HG02943 (cell line): ENCODE measurements at regions not wholly inside any gene's neighbourhood (a gene's known extent, or its start where the extent isn't known, plus 50 kb on each side); places are given as distances from the start of the nearest gene placed in this dataset.

ENCODE experiments used
- ATAC-seq: cut with Tn5 transposase; IDR thresholded peaks from one replicate; pipeline ENCODE4 v1.9.1; 2021; ENCODE audit warnings: mild to moderate bottlenecking, low read depth, moderate library complexity; ENCODE audit not compliant: unreplicated experiment

- no peak for ATAC-seq
These were observed 292.0 kb upstream of the PLXNA2 start for GRCh38 chr1:208536212-208536611.

GRCh38 chr1:208537198-208537597, 293.0 kb upstream of the PLXNA2 start:
- ATAC-seq = no peak

GRCh38 chr1:208538078-208538477, 293.9 kb upstream of the PLXNA2 start:
- ATAC-seq = no peak

DNA sequence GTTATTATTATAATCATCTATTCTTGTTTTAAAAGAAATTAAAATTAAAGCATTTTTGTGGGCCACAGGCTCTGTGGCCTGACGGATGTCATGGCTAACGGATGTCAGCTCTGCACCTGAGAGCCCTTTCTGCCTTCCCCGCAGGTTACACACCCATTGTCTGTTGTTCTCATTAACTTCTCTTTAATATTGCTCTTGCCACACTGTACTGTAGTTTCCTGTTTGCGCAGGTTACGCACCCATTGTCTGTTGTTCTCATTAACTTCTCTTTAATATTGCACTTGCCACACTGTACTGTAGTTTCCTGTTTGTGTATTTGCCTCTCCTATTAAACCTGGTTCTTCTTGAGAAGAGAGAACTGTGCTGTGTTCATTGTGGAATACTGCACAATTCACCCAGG, 294.4 kb upstream of the PLXNA2 start:
- no peak for ATAC-seq

DNA sequence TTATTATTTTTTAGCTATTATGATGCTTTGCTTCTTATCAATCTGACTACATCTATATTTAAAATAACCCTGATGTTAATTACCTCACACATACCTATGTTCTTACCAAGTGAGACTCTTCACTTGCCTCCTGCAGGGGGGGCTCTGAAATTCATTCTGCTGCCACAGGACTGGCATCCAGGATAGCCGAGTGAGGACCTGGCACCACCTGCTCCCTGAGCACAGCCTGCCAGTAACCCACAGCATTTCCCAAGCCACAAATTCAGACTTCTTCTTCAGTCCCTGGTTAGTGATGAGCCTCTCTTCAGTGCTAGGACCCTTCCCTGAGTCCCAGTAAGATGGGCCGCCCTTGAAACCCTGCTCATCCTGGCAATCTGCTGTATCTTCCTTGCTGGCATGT, 296.5 kb upstream of the PLXNA2 start:
- no peak for ATAC-seq

GRCh38 chr1:208541225-208541855, 297.2 kb upstream of the PLXNA2 start:
- ATAC-seq = no peak

DNA sequence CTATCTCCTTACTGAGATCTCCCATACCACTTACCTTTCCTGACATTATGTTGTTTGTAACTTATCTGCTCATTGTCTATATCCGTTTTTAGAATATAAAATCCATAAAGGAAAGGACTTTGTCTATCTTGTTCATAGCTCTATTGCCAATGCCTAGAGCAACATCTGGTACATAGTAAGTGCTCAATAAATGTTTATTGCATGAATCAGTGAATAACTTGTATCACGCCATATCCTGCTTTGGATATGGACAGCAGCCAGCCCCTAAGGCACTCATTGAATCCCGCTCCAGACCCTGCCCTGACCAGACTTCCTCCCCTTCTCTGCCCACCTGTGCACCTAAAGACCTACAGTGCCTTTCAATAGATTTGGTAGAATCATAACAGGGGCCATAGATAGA, 298.1 kb upstream of the PLXNA2 start:
- no peak for ATAC-seq

DNA sequence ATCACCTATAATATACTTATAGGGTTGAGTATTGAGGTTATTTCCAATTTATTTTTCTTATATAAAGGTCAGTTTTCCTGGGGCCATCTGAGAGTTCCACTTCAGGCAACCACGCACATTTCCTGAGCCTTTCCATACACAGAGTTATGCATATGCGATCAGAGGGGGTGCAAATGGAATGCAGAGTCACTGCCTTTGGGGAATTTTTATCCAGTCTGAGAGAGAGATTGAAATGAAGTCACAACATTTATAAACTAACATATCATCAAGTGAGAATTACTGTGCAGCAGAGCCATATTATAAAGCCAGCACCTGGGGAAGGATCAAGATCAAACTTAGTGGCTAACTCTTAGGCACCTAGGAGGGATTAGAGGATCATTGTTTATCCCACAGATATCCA, 299.9 kb upstream of the PLXNA2 start:
- no peak for ATAC-seq

- no peak for ATAC-seq
These were observed 300.6 kb upstream of the PLXNA2 start for GRCh38 chr1:208544794-208545193.

DNA sequence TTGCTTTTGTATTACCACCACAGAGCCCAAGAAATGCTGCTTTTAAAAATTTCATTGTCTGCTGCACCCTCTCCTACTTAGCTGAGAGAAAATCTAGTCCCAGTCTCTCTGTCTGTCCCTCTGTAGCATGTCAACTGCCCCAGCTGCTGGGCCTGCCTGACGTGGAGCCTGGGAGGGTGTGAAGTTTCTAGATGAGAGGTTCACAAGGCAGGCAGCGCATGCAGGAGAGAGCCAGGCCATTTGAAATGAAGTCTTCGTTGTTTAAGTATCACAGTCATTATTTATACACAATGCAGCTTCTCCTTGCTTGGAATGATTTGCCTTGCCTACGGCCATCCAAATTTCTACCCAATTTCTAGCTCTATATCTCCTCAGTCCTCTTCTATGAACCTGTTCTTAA, 306.8 kb upstream of the PLXNA2 start:
- ATAC-seq = no peak

GRCh38 chr1:208551633-208552320, 307.6 kb upstream of the PLXNA2 start:
- no peak for ATAC-seq

GRCh38 chr1:208552928-208553327, 308.7 kb upstream of the PLXNA2 start:
- no peak for ATAC-seq

DNA sequence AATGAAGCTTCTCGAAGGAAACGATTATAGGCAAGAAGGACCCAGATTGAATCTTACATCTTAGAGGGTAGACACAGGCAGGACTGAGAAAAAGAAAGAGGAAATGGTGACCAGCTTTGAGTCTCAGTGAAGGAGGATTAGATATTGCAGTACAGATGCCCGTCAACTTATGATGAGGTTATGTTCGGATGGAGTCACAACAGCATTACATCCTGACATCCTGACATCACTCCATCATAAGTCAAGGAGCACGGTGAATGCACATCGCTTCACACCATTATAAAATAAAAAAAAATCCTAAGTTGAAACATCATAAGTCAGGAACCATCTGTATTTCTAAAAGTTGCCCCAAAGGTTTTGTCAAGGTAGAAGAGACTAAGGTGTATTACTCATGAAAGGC, 312.3 kb upstream of the PLXNA2 start:
- ATAC-seq = no peak

- ATAC-seq = no peak
These were observed 313.0 kb upstream of the PLXNA2 start for GRCh38 chr1:208557046-208557722.

DNA sequence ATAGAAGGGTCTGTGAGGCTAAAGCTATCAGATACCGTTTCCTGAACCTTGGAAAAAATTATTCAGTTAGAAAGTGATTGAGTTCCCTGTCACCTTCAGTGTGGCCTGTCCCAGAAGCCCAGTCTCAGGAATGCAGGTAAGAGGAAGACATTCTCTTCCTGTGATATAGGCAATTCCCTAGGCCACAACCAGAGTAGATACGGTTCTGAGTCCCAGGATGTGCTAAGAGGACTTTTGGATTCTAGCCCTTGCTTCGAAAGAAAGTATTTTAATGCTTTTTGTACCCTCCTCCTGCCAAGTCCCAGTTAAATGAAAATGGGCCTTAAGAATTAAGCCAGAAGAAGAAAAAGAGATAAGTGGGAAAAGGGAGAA, 313.5 kb upstream of the PLXNA2 start:
- no peak for ATAC-seq

DNA sequence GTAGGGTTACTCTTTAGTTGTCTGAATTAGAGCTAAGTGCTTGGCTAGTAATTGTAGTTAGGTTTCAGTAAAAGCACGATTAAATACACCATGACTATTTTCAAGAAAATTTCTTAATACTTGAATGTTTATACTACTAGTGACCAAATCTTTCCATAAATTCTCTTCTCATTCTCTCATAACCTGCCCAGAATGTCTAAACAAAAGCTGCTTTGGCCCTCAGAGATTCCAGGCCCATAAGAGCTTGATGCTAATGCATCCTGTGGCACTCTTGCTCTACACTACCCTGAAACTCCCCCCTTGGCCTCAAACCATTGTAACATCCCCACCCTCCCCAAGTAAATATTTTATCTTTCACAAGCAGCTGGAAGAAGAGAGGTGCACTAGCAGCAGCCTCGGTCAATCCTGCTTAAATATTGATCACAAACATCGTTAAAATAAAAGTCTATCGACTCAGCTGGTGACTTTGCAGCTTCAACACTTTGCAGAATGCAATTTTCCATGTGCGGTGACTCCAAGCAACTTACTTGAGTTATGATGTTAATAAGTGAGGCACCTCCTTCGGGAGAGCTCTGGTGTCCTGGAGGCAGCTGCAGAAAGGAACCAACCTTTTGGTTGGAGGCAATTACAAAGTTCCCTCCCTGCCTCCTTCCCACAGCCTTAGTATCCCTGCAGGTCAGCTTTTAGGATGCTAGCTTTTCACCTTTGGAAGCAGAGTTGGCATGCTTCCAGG, 315.6 kb upstream of the PLXNA2 start:
- no peak for ATAC-seq

GRCh38 chr1:208562151-208562960, 318.2 kb upstream of the PLXNA2 start:
- no peak for ATAC-seq

DNA sequence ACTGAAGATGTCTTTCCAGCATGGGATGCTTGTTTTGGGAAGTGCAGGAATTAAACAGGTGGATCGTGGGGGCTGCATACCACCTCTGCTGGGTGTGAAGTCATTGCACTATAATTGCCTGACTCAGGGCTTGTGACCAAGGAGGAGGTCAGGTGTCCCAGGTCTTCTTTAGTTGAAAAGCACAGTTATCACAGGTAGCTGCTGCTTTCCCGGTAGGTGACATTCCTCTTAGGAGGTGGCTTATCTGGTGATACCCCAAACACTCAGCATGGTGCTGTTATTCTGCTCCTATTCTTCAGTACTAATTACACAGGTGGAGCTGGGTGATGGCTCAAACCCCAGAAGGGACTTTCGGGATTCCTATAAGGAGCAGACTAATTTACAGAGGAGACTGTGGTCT, 320.3 kb upstream of the PLXNA2 start:
- no peak for ATAC-seq

GRCh38 chr1:208565756-208566440, 321.7 kb upstream of the PLXNA2 start:
- ATAC-seq = no peak

DNA sequence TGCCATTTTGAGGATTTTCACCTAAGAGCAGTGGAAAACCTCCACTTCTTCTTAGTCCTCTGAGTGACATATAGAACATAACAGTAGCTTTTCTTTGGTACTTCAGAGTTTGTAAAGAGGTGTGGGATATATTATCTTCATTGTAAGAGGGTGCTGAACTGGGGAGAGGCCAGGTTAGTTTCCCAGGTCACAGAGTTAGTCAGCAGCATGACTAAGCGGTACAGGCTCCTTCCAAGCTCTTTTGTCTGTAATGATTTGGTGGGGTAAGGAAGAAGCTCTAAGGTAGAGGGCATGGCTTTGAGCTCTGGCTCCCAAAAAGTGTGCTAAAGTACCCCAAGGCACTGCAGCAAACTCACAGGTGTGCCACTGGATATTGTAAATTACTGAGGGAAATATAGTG, 325.0 kb upstream of the PLXNA2 start:
- no peak for ATAC-seq
